H9 (cell line): ENCODE measurements at regions not wholly inside any gene's neighbourhood (a gene's known extent, or its start where the extent isn't known, plus 50 kb on each side); places are given as distances from the start of the nearest gene placed in this dataset.

ENCODE experiments used
- DNase-seq: peaks from one replicate; pipeline ENCODE4 v3.0.0-alpha.2; 2017
- H2AFZ ChIP-seq: one replicate; pipeline ENCODE4 v1.6.1; 2013; ENCODE audit warnings: mild to moderate bottlenecking, low read length, control low read depth, moderate library complexity
- H2AK5ac ChIP-seq: 2 replicates; pipeline ENCODE4 v1.6.1; 2013; ENCODE audit warnings: low read length, control low read depth, mixed read lengths; ENCODE audit not compliant: insufficient read length
- H2BK120ac ChIP-seq: one replicate; pipeline ENCODE4 v1.6.1; 2013; ENCODE audit warnings: low read depth, mild to moderate bottlenecking, low read length, control low read depth, inconsistent platforms; ENCODE audit not compliant: poor library complexity, severe bottlenecking
- H2BK12ac ChIP-seq: 2 replicates; pipeline ENCODE4 v1.6.1; 2013; ENCODE audit warnings: low read length, control low read depth, mixed read lengths, low read depth; ENCODE audit not compliant: insufficient read length
- H2BK15ac ChIP-seq: 2 replicates; pipeline ENCODE4 v1.6.1; 2013; ENCODE audit warnings: low read depth, low read length, control low read depth
- H2BK20ac ChIP-seq: one replicate; pipeline ENCODE4 v1.6.1; 2013; ENCODE audit warnings: low read depth, mild to moderate bottlenecking, low read length, control low read depth, inconsistent platforms; ENCODE audit not compliant: poor library complexity, severe bottlenecking
- H2BK5ac ChIP-seq: 2 replicates; pipeline ENCODE4 v1.6.1; 2013; ENCODE audit warnings: low read length, control low read depth, mixed read lengths; ENCODE audit not compliant: insufficient read length
- H3K14ac ChIP-seq: 2 replicates; pipeline ENCODE4 v1.6.1; 2013; ENCODE audit warnings: low read length, control low read depth; ENCODE audit not compliant: insufficient read depth
- H3K18ac ChIP-seq: 2 replicates; pipeline ENCODE4 v1.6.1; 2013; ENCODE audit warnings: low read depth, mild to moderate bottlenecking, mixed read lengths, low read length, control low read depth; ENCODE audit not compliant: insufficient read length
- H3K23ac ChIP-seq: 2 replicates; pipeline ENCODE4 v1.6.1; 2013; ENCODE audit warnings: low read length, control low read depth, mixed read lengths, low read depth; ENCODE audit not compliant: insufficient read length
- H3K23me2 ChIP-seq: 2 replicates; pipeline ENCODE4 v1.6.1; 2013; ENCODE audit warnings: low read depth, mild to moderate bottlenecking, mixed read lengths, low read length, control low read depth; ENCODE audit not compliant: insufficient read length, poor library complexity, severe bottlenecking
- H3K27ac ChIP-seq: 2 replicates; pipeline ENCODE4 v1.5.1; 2013; ENCODE audit warnings: low read length, control low read depth, mixed read lengths, low read depth; ENCODE audit not compliant: insufficient read length
- H3K27me3 ChIP-seq: 2 replicates; pipeline ENCODE4 v1.6.1; 2013; ENCODE audit warnings: low read length, control low read depth, inconsistent platforms; ENCODE audit not compliant: insufficient read depth
- H3K4ac ChIP-seq: 2 replicates; pipeline ENCODE4 v1.6.1; 2013; ENCODE audit warnings: low read depth, mild to moderate bottlenecking, control low read depth, inconsistent platforms, low read length, moderate library complexity
- H3K4me1 ChIP-seq: 2 replicates; pipeline ENCODE4 v1.6.1; 2013; ENCODE audit warnings: low read length, control low read depth, inconsistent platforms; ENCODE audit not compliant: insufficient read depth
- H3K4me2 ChIP-seq: 2 replicates; pipeline ENCODE4 v1.6.1; 2013; ENCODE audit warnings: low read length, control low read depth, mixed read lengths; ENCODE audit not compliant: insufficient read length, insufficient read depth
- H3K56ac ChIP-seq: 2 replicates; pipeline ENCODE4 v1.6.1; 2013; ENCODE audit warnings: low read depth, mild to moderate bottlenecking, mixed read lengths, low read length, control low read depth; ENCODE audit not compliant: insufficient read length
- H3K79me1 ChIP-seq: 2 replicates; pipeline ENCODE4 v1.6.1; 2013; ENCODE audit warnings: low read depth, mild to moderate bottlenecking, moderate library complexity, low read length, control low read depth, inconsistent platforms; ENCODE audit not compliant: insufficient read depth, poor library complexity, severe bottlenecking
- H3K79me2 ChIP-seq: 2 replicates; pipeline ENCODE4 v1.6.1; 2013; ENCODE audit warnings: low read length, control low read depth, inconsistent platforms; ENCODE audit not compliant: insufficient read depth
- H3K9ac ChIP-seq: 2 replicates; pipeline ENCODE4 v1.6.1; 2013; ENCODE audit warnings: low read length, control low read depth, mixed read lengths; ENCODE audit not compliant: insufficient read length; ENCODE audit errors: extremely low read depth
- H3K9me3 ChIP-seq: one replicate; pipeline ENCODE4 v1.6.1; 2013; ENCODE audit warnings: low read depth, low read length, inconsistent platforms; ENCODE audit not compliant: control insufficient read depth
- H3T11ph ChIP-seq: one replicate; pipeline ENCODE4 v1.6.1; 2013; ENCODE audit warnings: mild to moderate bottlenecking, low read length, control low read depth, inconsistent platforms
- H4K20me1 ChIP-seq: one replicate; pipeline ENCODE4 v1.6.1; 2013; ENCODE audit not compliant: control insufficient read depth, insufficient read length, insufficient read depth
- H4K5ac ChIP-seq: 2 replicates; pipeline ENCODE4 v1.6.1; 2013; ENCODE audit warnings: low read depth, mild to moderate bottlenecking, mixed read lengths, low read length, control low read depth; ENCODE audit not compliant: insufficient read length
- H4K8ac ChIP-seq: replicated peaks from 2 replicates; pipeline ENCODE4 v1.6.1; 2013; ENCODE audit warnings: low read length, control low read depth, mixed read lengths, low read depth; ENCODE audit not compliant: insufficient read length
- H4K91ac ChIP-seq: 2 replicates; pipeline ENCODE4 v1.6.1; 2013; ENCODE audit warnings: low read depth, mild to moderate bottlenecking, moderate library complexity, mixed read lengths, low read length, control low read depth; ENCODE audit not compliant: insufficient read length
- H3K27ac Mint-ChIP-seq, 3 experiments: 2 replicates in 2 of 3; 3 replicates in 1 of 3; pipeline ENCODE4 v1.8.0; 2020 to 2021; ENCODE audit warnings: mixed read lengths in 3 of 3, mild to moderate bottlenecking in 1 of 3, moderate library complexity in 1 of 3
- H3K27me3 Mint-ChIP-seq: 2 replicates; pipeline ENCODE4 v1.8.0; 2021; ENCODE audit warnings: low read depth, mild to moderate bottlenecking, moderate library complexity, mixed read lengths
- H3K36me3 Mint-ChIP-seq, 3 experiments: 2 replicates in 2 of 3; 3 replicates in 1 of 3; pipeline ENCODE4 v1.8.0; 2020 to 2021; ENCODE audit warnings: low read depth in 3 of 3, mixed read lengths in 3 of 3; ENCODE audit not compliant: insufficient read depth in 1 of 3
- H3K4me1 Mint-ChIP-seq, 2 experiments: 2 replicates each; pipeline ENCODE4 v1.8.0; 2020; ENCODE audit warnings: mixed read lengths in 2 of 2
- H3K4me3 Mint-ChIP-seq, 2 experiments: 2 replicates in 1 of 2; 3 replicates in 1 of 2; pipeline ENCODE4 v1.8.0; 2020 to 2021; ENCODE audit warnings: mild to moderate bottlenecking in 2 of 2, mixed read lengths in 2 of 2, moderate library complexity in 1 of 2
- H3K9me3 Mint-ChIP-seq, 2 experiments: 2 replicates in 1 of 2; 3 replicates in 1 of 2; pipeline ENCODE4 v1.8.0; 2020; ENCODE audit warnings: mild to moderate bottlenecking in 2 of 2, mixed read lengths in 2 of 2, moderate library complexity in 1 of 2
- CTCF ChIP-seq: fragments of 200-600 bp; sonication (generic); conservative IDR thresholded peaks from 3 replicates; pipeline ENCODE4 v1.8.0; 2021; ENCODE audit warnings: antibody characterized with exemption, mild to moderate bottlenecking
- WGBS: extraction: QIAGEN DNeasy Blood & Tissue Kit; methylation state at CpG from one replicate; pipeline ENCODE4 v1.1.7; 2013; ENCODE audit warnings: missing lambda C conversion rate, low lambda C conversion rate, mixed read lengths; ENCODE audit not compliant: insufficient read length; ENCODE audit errors: extremely low coverage; 5-methylcytosine and 5-hydroxymethylcytosine counted together

GRCh38 chr13:39217471-39217870 is 179.2 kb downstream of the NHLRC3 start:
- Histone ChIP-seq H3K4me2 (no peak overlapping the region), H3K56ac (no peak overlapping the region), H3K4ac (no peak overlapping the region), H2BK20ac (no peak overlapping the region), H3K23me2 (no peaks in the 10 kb centered on the region), H3K9ac (no peak overlapping the region), H3T11ph (no peak overlapping the region), H2BK12ac (no peak overlapping the region), H3K18ac (no peak overlapping the region), H2BK120ac (no peak overlapping the region), H4K91ac (no peak overlapping the region), H3K14ac (no peak overlapping the region), H2BK15ac (no peak overlapping the region), H3K79me1 (no peaks in the 10 kb centered on the region), H3K9me3 (no peaks in the 10 kb centered on the region), H2AFZ (no peak overlapping the region), H2AK5ac (no peak overlapping the region), H4K20me1 (no peaks in the 10 kb centered on the region), H3K27ac (no peak overlapping the region), H3K4me1 (no peaks in the 10 kb centered on the region), H4K8ac (no peak overlapping the region), H3K27me3 (no peaks in the 10 kb centered on the region), H4K5ac (no peak overlapping the region), H2BK5ac (no peak overlapping the region), H3K23ac (no peak overlapping the region), H3K79me2 (no peaks in the 10 kb centered on the region)
- H3K27me3 Mint-ChIP-seq = peaks cover 4% of the 10 kb centered on the region
- H3K4me1 Mint-ChIP-seq = no peaks in the 10 kb centered on the region
- H3K9me3 Mint-ChIP-seq = peaks cover 13 to 17% of the 10 kb centered on the region in 2 experiments
- no peak for TF ChIP-seq CTCF
- DNase-seq = no peak
- no peak overlapping the region for H3K27ac Mint-ChIP-seq
- no CpG with 5 or more reads among the region's 3 CpGs for WGBS
- H3K36me3 Mint-ChIP-seq = peaks cover 0 to 7% (median 0%) of the 10 kb centered on the region in 3 experiments; a peak in 3 of 7 replicates
- no peak overlapping the region for H3K4me3 Mint-ChIP-seq
